HG02763 (cell line): ENCODE measurements at regions not wholly inside any gene's neighbourhood (a gene's known extent, or its start where the extent isn't known, plus 50 kb on each side); places are given as distances from the start of the nearest gene placed in this dataset.

Experiments used
- ATAC-seq: cut with Tn5 transposase; IDR thresholded peaks from one replicate; pipeline ENCODE4 v1.9.1; 2021; ENCODE audit warnings: mild to moderate bottlenecking, moderate library complexity; ENCODE audit not compliant: unreplicated experiment

DNA sequence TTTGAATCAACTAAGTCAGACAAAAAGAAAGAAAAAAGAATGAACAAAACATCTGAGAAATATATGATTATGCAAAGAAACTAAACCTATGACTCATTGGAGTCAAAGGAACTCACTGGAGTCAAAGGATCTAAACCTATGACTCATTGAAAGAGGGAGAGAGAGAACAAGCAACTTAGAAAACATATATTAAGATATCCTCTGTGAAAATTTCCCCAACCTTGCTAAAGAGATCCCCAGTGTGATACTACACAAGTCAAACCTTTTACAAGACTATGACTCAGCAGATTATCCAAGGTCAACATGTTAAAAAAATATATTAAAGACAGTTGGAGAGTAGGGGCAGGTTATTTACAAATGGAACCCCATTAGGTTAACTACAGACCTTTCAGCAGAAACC, 1538.3 kb downstream of the NCAM2 start:
- no peak for ATAC-seq

DNA sequence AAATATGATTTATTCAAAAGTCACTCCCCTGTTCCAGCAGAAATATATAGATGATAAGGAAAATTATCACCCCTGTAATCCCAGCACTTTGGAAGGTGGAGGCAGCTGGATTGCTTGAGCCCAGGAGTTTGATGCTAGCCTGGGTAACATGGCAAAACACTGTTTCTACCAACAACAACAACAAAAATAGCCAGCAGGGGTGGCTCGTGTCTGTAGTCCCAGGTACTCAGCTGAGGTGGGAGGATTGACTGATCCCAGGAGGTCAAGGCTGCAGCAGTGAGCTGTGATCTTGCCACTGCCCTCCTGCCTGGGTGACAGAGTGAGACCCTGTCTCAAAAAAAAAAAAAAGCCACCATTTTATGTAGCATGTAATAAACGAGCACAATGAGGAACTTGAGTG, 1546.5 kb downstream of the NCAM2 start:
- ATAC-seq = no peak

DNA sequence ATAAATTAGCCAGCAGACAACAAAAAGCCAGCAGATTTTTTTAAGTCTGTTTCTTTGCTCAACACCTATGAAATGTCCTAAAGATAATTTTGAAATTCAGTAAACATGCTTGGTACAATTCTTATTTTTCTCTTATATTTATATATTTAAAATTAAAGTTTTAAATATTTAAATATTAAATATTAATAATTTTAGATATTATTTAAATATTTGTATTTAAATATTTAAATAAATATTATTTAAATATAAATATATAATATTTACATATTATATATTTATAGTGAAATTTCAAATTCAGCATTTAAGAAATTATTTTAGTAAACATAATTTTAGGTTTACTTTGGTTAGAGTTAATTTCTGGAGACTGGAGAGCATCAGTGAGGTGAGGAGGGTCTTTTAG, 1554.2 kb downstream of the NCAM2 start:
- ATAC-seq = no peak

DNA sequence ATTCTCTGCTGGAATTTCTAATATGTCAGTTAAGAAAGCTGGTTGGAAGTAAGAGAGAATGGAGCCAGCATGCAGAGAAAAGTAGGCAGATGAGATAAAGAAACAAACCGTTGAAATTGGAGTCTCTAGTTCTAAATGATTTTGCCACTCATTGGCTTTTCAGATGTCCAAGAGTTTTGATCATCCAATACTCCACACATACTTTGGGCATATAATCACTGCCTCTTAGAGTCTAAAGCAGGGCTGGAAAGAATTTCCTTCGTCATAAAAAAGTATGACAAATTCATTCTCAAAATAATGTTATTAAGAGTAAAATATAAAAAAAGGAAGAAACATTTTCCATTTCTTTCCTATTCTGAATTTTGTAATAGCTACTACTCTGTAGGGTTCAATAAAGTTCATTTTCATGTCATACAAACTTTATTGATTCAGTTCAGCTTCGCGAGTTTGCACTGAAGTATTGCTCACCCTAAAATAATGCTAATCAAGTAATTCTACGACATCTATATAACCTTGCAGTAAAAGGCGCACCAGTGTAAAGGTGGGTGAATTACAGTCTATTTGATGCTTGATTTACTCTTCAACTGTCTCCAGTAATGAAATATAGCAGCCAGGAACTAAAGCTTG, 1556.6 kb downstream of the NCAM2 start:
- no peak for ATAC-seq

DNA sequence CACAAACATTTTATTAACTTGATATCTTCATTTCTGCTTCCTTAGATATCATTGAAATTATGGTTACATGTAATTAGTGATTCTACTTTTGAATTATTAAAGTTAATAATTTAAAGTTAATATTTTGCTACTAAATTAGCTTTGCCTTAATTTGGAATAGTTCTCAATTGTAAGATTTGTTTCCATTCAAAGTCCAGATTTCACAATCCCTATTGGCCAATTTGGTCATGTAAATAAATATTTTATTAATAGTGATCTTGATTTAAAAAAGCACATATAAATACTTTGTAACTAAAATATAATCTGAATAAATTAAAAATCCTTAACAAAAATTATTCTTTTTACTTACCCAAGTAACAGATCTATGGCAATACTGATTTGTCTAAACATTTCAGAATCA, 1558.6 kb downstream of the NCAM2 start:
- ATAC-seq = no peak

DNA sequence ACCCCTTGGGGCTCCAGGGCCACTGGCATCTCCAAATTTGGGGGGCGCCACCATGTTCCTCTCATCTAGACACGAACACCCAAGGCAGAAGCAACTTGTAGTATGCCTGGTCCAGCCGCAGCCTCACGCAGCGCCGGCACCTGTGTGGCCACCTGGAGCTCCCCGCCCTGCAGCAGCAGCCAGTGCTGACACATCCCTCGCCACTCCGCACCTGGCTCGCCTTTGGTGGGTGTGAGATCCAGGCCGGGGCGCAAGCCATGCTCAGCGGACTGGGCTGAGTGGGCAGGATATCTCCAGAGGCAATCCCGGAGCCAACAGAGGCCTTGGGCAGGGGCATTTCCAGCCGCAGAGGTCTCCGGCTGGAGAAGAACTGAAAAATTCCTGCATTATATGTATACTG, 1563.7 kb downstream of the NCAM2 start:
- ATAC-seq = no peak

DNA sequence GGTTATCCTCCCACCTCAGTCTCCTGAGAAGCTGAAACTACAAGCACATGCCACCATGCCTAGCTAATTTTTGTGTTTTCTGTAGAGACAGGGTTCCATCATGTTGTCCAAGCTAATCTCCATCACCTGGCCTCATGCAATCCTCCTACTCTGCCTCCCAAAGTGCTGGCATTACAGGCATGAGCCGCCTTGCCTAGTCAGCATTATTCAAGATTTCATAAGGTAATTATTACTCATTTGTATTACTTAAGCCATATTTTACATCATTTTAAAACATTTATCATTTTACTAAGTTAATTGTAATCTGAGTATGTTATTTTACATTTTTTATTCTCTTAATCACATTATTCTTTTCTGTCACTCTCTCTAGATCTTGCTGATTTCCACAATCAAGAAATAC, 1575.6 kb downstream of the NCAM2 start:
- no peak for ATAC-seq

DNA sequence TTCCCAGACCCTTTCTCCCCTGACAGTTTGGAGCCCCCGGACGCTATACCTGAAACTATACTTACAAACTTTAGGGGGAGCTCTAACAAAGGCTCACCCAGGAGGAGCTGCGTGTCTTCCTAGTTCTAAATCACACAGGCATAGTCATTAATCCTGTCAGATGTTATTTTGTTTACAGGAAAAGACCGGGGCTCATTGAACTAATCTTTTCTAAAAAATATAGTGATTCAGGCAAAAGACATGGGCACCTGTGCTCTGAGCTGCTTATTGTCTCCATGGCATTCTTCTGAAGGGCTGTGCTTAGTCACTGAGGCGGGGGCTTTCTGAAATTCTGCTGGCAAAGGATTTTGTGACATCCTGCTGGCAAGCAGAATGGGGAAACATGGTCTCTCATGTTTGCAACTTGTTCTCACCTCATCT, 1577.0 kb downstream of the NCAM2 start:
- ATAC-seq = no peak

DNA sequence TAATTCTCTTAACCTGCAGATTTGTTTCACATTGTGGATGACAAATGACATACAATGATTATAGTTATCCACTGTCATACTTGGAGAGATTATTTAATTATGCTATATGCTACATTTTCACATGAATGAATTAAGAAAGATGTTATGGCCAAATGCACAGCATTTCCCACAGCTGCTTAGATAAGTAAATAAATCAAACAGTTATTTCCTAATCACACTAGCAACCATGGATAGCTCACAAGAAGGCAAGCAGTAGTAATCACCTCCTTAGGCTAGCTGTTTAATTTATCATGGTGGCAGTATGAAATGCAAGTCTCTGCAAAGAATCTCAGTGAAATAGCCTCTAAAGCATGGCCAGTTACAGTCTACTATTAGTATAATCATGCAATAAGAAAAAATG, 1581.5 kb downstream of the NCAM2 start:
- no peak for ATAC-seq

DNA sequence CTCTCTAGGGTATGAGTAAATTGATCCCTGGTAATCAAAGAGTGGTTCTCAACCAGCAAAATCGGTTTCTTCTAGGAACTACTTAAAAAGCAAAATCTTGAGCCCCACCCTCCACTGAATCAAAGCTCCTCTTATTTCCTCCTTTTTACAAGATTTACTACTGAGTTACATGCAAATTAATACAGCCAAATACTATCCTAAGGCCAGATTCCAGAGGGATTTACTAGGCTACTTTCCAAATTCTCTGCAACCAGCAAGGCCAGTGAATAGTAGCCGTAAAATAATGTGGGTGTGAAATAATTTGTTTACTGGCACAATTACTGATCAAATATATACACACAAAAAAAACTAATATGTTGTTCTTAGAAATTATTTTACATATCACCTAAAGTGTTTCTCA, 1583.8 kb downstream of the NCAM2 start:
- no peak for ATAC-seq

DNA sequence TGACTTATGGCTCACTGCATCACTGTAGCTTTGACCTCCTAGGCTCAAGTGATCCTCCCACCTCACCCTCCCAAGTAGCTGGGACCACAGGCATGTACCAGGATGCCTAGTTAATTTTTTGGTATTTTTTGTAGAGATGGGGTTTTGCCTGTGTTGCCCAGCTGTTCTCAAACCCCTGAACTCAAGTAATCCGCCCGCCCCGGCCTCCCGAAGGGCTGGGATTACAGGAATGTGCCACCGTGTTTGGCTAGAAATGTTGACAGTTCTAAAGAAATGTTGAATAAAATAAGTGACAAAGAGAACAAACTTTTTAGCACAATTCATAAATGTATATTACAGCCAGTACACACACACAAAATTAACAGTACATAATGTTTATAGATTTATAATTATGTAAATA, 1586.1 kb downstream of the NCAM2 start:
- ATAC-seq = no peak

DNA sequence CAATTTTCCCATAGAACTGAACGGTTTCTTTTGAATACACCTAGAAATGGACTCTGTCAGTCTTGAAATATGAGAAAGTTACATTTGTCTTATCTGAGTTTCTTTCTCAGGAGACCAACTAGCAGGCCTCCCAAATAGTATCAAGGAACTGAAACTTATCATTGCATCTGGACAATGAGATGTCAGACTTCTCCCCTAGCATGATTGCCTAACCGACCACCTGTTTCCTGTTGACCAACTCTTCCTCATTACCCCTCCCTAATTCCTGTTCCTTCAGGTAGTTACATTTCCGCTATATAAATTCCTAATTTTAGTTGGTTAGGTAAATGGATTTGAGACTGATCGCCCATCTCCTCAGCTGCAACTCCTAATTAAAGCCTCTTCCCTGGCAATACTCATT, 1587.3 kb downstream of the NCAM2 start:
- ATAC-seq = no peak

DNA sequence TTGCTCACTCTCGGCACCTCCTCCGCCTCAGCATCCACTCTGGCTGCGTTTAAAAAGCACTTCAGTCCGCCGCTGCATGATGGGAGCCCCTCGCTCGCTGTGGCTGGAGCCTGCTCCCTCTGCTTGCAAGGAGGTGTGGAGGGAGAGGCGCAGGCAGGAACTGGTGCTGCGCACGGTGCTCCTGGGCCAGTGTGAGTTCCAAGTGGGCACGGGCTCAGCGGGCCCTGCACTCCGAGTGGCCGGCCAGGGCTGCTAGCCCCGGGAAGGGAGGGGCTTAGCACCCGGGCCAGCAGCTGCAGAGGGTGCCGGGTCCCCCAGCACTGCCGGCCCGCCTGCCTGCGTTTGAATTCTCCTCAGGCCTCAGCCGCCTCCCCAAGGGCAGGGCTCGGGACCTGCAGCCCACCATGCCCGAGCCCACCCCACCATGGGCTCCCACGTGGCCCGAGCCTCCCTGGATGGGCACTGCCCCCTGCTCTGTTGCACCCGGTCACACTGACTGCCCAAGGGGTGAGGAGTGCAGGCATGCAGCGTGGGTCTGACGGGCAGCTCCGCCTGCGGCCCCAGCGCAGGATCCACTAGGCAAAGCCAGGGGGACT, 1599.5 kb downstream of the NCAM2 start:
- no peak for ATAC-seq

DNA sequence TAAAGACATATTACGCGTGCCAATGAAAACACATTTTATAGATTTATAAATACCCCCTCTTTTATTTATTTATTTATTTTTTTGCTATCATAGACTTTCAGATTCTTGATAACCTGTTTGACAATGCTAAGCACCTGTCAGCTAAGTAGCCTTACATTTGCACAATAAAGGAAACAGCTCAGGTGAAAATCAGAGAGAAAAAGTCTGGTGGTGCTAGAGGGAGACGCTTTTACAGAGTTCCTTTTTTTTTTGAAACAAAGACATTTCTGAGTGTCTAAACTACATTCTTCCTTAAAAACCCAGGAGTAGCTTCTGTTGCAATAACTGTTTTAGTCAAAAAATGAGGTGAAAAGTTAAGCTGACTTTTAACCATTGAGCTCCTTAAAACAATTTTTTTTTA, 1611.6 kb downstream of the NCAM2 start:
- ATAC-seq = no peak

DNA sequence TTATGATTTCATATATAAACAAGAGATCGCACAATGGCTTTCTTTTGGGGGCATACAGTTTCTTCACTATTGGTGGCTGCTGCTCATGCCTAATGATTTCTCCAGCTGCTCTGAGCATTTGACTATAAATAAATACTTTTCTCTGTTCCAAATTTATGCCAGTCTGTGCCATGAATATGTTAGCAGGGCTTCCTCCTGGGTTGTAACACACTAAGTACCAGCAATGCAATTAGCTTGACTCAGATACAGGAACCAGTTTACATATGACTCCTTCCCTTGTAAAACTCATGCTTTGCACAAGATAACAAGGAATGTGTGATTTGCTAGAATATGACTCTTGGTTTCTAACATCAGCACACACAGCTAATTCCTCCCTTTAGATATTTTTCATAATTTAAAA, 1629.7 kb downstream of the NCAM2 start:
- ATAC-seq = no peak

DNA sequence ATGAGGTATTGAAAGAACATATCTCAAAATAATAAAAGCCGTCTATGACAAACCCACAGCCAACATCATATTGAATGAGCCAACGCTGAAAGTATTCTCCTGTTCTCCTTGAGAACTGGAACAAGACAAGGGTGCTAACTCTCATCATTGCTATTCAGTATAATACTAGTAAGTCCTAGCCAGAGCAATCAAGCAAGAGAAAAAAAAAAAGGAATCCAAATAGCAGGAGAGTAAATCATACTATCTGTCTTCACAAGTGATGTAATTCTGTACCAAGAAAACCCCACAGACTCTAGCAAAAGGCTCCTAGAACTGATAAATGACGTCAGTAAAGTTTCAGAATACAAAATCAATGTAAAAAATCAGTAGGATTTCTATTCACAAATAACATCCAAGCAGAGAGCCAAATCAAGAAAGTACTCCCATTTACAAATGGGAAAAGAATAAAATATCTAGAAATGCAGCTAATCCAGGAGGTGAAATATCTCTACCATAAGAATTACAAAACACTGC, 1632.8 kb downstream of the NCAM2 start:
- ATAC-seq = no peak

DNA sequence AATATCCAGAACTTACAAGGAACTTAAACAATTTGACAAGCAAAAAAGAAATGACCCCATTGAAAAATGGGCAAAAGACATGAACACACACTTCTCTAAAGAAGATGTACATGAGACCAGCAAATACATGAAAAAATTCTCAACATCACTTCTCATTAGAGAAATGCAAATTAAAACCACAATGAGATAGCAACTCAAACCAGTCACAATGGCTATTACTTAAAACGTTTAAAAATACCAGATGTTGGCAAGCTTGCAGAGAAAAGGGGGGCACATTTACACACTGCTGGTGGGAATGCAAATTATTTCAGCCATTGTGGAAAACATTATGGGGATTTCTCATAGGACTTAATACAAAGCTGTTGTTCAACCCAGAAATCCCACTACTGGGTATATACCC, 1634.0 kb downstream of the NCAM2 start:
- no peak for ATAC-seq

DNA sequence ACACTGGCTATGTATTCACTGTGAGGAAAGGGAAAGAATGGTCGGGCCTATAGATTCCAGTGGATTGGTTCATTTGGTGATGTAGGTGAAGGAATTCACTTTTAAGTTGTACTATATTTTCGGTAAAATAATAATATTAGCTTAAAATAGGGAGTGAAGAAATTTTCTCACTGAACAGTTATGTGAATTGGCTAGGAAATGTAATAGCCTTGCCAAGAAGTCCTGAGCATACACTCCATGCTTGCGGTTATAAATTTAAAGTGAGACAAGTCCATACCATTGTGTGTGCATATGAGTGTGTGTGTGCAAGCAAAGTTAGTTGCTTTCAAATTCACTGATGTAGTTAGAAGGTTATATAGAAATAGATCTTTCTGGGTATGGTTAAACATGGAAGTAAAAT, 1651.0 kb downstream of the NCAM2 start:
- no peak for ATAC-seq

DNA sequence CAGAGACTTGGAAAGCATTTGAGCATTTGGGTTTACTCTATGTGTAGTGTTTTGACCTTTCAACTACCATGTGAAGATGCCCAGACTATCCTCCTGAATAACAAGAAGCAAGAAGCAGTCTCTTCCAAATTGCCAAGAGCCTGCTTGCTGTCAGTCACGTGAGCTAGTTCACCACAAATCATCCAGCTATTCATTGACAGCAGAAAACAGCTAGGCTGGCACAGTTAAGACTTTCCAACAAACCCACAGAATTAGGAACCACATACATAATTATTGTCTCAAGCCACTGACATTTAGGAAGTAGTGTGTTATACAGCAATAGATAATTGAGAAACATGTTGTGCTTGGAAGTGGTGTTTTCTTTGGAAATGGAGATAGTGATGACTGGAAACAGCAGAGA, 1652.0 kb downstream of the NCAM2 start:
- ATAC-seq = no peak

DNA sequence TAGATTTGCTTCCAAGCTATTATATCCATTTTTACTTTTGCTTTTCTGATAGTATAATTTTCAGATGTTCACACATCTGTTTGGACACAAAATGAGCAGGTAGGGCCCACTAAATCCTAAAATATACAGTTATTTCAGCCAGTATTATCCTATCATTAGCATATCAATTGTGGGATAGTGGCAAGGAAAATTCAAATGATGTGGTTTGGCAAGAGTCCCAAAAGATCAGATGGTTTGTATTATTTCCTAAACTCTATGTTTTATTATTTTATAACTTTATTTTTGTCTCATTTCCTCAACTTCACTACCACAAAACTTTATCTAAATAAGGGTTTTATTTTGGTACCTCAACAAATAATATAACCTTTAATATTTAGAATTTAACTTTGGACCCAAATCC, 1659.6 kb downstream of the NCAM2 start:
- no peak for ATAC-seq

DNA sequence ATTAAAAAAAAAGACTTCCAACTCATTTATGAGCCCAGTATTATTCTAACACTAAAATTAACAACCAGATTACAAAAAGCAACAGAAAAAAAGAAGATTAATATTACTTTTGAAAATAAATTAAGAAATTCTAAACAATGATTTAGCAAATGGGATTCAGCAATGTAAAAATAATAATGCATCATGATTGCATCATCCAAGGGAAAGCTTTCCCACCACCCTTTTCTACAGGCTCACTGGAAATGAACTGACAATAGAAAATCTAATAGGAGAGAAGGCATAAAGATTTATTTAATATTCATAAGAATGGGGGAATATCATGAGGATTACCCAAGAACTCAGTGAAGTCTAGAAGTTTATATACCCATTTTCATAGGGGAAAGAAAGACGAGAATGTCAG, 1671.9 kb downstream of the NCAM2 start:
- ATAC-seq = no peak

DNA sequence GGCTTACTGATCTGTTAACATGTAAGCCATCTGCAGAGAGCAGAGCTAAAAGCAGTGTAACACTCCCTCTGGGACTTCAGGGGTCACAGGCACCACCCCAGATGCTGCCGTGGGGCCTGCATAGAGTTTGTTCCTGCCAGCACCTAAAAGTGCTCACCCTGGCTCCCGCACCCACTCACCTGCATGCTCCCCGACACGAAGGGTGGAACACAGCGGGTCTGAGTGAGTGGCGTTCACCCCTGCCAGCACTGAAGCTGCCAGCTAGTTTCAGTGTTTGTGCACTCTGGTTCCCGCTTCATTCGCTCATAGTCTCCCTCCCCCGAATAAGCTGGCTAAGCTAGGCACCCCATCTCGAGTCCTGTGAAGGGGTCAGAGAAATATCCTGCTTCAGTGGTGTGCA, 1681.0 kb downstream of the NCAM2 start:
- no peak for ATAC-seq

DNA sequence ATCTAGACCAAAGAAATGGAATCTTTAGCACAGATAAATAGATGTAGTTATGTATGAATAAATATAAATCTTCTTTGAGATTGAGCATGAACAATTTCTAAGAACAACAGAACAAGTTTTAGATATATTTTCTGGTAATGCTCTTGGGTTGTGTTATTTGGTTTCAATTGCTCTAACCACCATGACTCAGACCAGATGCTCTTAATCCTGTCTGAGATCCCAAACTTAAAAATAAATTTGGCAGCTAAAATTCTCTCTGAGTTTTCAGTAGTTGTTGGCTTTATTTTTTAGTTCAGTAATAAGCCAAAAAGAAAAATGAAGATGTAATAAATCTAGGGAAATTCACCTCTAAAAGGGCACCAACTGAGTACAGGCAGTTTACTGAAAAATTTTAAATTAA, 1693.4 kb downstream of the NCAM2 start:
- ATAC-seq = no peak
